Suprapubic skin (tissue), 4 donors: ENCODE measurements at regions not wholly inside any gene's neighbourhood (a gene's known extent, or its start where the extent isn't known, plus 50 kb on each side); places are given as distances from the start of the nearest gene placed in this dataset.

Source experiments
- DNase-seq, 2 donors: peaks; one replicate each; pipeline ENCODE4 v3.0.0-alpha.2; 2019; ENCODE audit warnings: low spot score in 2 of 2
- H3K27ac ChIP-seq: fragments of 200-600 bp; sonication (generic); one replicate; pipeline ENCODE4 v1.5.1; 2019
- H3K27me3 ChIP-seq: fragments of 200-600 bp; sonication (generic); one replicate; pipeline ENCODE4 v1.5.1; 2019
- H3K36me3 ChIP-seq: fragments of 200-600 bp; sonication (generic); one replicate; pipeline ENCODE4 v1.5.1; 2019
- H3K4me1 ChIP-seq: fragments of 200-600 bp; sonication (generic); one replicate; pipeline ENCODE4 v1.5.1; 2019
- H3K4me3 ChIP-seq: fragments of 200-600 bp; sonication (generic); one replicate; pipeline ENCODE4 v1.5.1; 2019; ENCODE audit warnings: mild to moderate bottlenecking
- H3K9me3 ChIP-seq: fragments of 200-600 bp; sonication (generic); one replicate; pipeline ENCODE4 v1.5.1; 2019
- EP300 ChIP-seq: sonication (generic); formaldehyde crosslinking; IDR thresholded peaks from one replicate; pipeline ENCODE4 v1.6.1; 2017; ENCODE audit warnings: antibody characterized with exemption
- POLR2A ChIP-seq, 2 donors: fragments of 450-650 bp; IDR thresholded peaks; one replicate each; pipeline ENCODE4 v1.6.1; 2017; ENCODE audit warnings: antibody characterized with exemption in 2 of 2, mild to moderate bottlenecking in 2 of 2, moderate library complexity in 2 of 2
- POLR2AphosphoS5 ChIP-seq, 3 donors: sonication (generic); formaldehyde crosslinking; IDR thresholded peaks; one replicate each; pipeline ENCODE4 v1.6.1; 2017; ENCODE audit warnings: antibody characterized with exemption in 3 of 3
- WGBS: methylation state at CpG from one replicate; pipeline ENCODE4 v1.1.5; 2018; 5-methylcytosine and 5-hydroxymethylcytosine counted together
- TF ChIP-seq, protein P1 (sequence below), 2 donors: fragments of 200-600 bp in 1 of 2; fragments of 450-650 bp in 1 of 2; sonication (generic) in 1 of 2; IDR thresholded peaks; one replicate each; pipeline ENCODE4 v1.5.1; 2016 to 2019; ENCODE audit warnings: antibody characterized with exemption in 2 of 2, mild to moderate bottlenecking in 1 of 2, moderate library complexity in 1 of 2

DNA sequence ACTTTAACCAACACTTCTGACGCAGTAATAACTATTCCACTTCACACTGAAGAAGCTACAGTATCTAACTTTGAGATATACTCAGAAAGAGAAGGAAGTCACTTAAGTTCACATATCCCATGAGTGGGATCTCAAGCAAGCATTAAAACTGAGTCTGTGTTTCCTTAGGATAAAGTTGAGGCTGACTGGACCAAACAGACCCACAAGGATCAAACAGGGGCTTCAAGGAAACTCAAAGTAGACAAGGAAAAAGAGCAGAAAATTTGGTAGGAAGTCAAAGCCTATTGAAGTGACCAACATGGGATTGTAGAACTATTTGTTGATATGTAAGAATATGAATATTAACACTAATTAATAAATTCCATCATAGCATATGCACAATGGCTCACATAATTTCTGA lies 294.9 kb downstream of the ADGB start:
- no peaks in the 10 kb centered on the region for H3K9me3 ChIP-seq
- no peak overlapping the region for H3K4me3 ChIP-seq
- no peak for TF ChIP-seq POLR2AphosphoS5 (IDR thresholded peaks at IDR 0.05)
- TF ChIP-seq EP300, result no peak
- TF ChIP-seq, protein P1, sequence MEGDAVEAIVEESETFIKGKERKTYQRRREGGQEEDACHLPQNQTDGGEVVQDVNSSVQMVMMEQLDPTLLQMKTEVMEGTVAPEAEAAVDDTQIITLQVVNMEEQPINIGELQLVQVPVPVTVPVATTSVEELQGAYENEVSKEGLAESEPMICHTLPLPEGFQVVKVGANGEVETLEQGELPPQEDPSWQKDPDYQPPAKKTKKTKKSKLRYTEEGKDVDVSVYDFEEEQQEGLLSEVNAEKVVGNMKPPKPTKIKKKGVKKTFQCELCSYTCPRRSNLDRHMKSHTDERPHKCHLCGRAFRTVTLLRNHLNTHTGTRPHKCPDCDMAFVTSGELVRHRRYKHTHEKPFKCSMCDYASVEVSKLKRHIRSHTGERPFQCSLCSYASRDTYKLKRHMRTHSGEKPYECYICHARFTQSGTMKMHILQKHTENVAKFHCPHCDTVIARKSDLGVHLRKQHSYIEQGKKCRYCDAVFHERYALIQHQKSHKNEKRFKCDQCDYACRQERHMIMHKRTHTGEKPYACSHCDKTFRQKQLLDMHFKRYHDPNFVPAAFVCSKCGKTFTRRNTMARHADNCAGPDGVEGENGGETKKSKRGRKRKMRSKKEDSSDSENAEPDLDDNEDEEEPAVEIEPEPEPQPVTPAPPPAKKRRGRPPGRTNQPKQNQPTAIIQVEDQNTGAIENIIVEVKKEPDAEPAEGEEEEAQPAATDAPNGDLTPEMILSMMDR (IDR thresholded peaks at IDR 0.05), result no peak
- DNase-seq, result no peak
- no peak overlapping the region for H3K27ac ChIP-seq
- H3K4me1 ChIP-seq, result no peaks in the 10 kb centered on the region
- no peaks in the 10 kb centered on the region for H3K36me3 ChIP-seq
- 98% methylated on average over 1 of the region's 1 CpG for WGBS
- H3K27me3 ChIP-seq, result no peaks in the 10 kb centered on the region

DNA sequence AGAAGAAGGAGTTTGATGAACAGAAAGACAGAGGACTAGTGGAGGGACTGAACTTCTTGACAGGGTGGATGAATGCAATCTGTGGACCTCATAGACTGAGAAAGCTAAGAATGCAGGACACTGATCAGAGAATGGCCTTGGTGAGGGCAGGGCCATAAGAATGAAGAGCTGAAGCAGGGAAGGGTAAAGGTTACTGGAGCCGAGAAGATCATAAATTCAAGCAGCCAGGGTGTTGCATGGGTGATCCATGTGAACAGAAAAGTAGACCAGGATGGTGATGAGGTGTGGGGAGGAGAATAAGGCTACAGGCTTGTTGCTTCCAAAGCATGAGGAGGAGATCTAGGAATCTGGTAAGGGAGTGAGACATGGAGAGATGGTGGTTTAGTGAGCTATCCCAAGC lies 295.9 kb downstream of the ADGB start:
- 89% methylated on average over 1 of the region's 1 CpG for WGBS
- H3K4me3 ChIP-seq, result no peak overlapping the region

DNA sequence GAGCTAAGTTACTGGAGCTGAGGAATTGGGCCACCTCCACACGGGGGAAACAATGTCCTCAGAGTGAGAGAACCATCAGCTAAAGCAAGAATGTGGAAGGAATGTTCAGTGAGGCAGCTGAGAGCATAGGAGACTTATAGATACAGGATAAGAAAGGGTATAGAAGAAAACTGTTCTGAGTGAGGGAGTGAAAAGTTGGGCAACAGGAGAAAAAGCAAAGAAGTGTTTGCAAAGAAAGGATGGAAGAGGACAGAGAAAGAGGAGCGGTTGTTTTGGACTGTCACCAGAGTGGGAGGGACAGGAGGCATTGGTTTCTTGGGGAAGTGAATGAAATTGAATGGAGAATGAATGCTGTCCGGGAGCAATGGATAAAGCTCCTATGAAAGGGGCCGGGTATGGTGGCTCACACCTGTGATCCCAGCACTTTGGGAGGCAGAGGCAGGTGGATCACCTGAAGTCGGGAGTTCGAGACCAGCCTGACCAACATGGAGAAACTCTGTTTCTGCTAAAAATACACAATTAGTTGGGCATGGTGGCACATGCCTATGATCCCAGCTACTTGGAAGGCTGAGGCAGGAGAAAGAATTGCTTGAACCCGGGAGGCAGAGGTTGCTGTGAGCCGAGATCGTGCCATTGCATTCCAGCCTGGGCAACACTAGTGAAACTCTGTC lies 296.5 kb downstream of the ADGB start:
- TF ChIP-seq EP300 (no peak), POLR2AphosphoS5 (IDR thresholded peaks at IDR 0.05) (no peak), POLR2A (IDR thresholded peaks at IDR 0.05) (no peak)
- TF ChIP-seq, protein P1 (IDR thresholded peaks at IDR 0.05), result no peak
- H3K9me3 ChIP-seq, result no peaks in the 10 kb centered on the region
- WGBS, result 86% methylated on average over 9 of the region's 9 CpGs
- no peaks in the 10 kb centered on the region for H3K36me3 ChIP-seq
- no peak overlapping the region for H3K4me3 ChIP-seq
- no peaks in the 10 kb centered on the region for H3K4me1 ChIP-seq
- no peaks in the 10 kb centered on the region for H3K27me3 ChIP-seq
- no peak overlapping the region for H3K27ac ChIP-seq
- DNase-seq, result no peak

More for the DNA sequence above, 295.9 kb downstream of the ADGB start:
- no peak for DNase-seq
- no peak for TF ChIP-seq EP300
- TF ChIP-seq, protein P1 (IDR thresholded peaks at IDR 0.05), result no peak
- TF ChIP-seq POLR2AphosphoS5 (IDR thresholded peaks at IDR 0.05), result no peak
- TF ChIP-seq POLR2A (IDR thresholded peaks at IDR 0.05), result no peak
- no peaks in the 10 kb centered on the region for H3K27me3 ChIP-seq
- H3K36me3 ChIP-seq, result no peaks in the 10 kb centered on the region
- H3K4me1 ChIP-seq, result no peaks in the 10 kb centered on the region
- H3K9me3 ChIP-seq, result no peaks in the 10 kb centered on the region
- H3K27ac ChIP-seq, result no peak overlapping the region

DNA sequence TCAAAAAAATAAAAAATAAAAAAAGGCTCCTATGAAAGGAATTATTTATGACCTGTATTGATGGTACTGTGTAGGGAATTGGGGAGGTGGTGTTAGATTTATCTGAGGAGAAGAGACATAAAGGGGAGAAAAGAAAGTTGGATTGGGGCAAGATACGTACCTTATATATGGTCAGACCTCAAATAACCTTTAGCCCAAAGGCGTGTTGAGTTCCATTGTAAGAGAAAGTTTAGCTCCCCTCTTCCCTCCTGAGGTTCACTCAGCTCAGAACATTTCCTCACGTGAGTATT lies 296.9 kb downstream of the ADGB start:
- TF ChIP-seq POLR2A (IDR thresholded peaks at IDR 0.05) (no peak), POLR2AphosphoS5 (IDR thresholded peaks at IDR 0.05) (no peak), EP300 (no peak)
- TF ChIP-seq, protein P1 (IDR thresholded peaks at IDR 0.05), result no peak
- Histone ChIP-seq H3K27me3 (no peaks in the 10 kb centered on the region), H3K9me3 (no peaks in the 10 kb centered on the region), H3K36me3 (no peaks in the 10 kb centered on the region), H3K4me3 (no peak overlapping the region), H3K4me1 (no peaks in the 10 kb centered on the region), H3K27ac (no peak overlapping the region)
- DNase-seq, result no peak
- whole genome bisulfite sequencing, result 64% methylated on average over 3 of the region's 3 CpGs

DNA sequence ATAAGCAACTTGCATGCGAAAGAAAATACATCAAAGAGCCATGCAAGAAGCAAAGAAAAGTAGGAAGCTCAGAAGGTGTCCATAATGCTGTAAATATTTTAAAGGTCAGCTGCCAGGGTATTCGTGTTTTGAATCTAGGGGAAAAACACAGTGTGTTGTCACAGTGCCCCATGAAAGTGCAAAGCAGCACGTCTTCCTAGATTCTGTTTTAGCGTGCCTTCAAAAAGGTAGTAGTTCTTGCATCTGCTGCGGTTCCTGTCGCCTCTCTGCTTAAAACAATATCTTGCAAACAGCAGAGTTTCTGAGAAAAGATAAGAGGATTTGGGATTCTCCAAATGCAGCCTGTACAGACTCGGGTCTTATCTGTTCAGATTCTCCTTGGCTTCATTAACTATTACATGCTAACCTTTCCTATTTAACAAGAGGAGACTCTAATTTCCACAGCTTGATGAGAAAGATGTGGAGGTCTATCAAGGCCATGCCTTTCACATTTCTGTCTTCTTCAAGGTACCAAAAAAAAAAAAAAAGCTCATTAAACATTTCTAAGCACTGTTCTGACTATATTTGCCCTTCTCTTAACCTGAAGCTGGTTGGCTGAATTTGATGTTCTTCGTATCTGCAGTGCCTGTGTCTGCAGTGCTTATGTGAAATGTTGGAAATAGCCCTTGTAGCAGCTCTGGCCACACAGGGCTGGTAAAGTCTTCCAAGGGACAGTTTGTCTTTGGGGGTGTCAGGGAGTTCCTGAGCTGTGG lies 297.5 kb downstream of the ADGB start:
- no peak for DNase-seq
- H3K36me3 ChIP-seq, result no peaks in the 10 kb centered on the region
- H3K27ac ChIP-seq, result no peak overlapping the region
- no peaks in the 10 kb centered on the region for H3K27me3 ChIP-seq
- H3K9me3 ChIP-seq, result no peaks in the 10 kb centered on the region
- H3K4me1 ChIP-seq, result no peaks in the 10 kb centered on the region
- WGBS, result 86% methylated on average over 8 of the region's 8 CpGs
- no peak overlapping the region for H3K4me3 ChIP-seq
- no peak for TF ChIP-seq POLR2AphosphoS5 (IDR thresholded peaks at IDR 0.05)
- TF ChIP-seq POLR2A (IDR thresholded peaks at IDR 0.05), result no peak
- no peak for TF ChIP-seq EP300
- TF ChIP-seq, protein P1 (IDR thresholded peaks at IDR 0.05), result no peak
